ENCODE measurements at regions not wholly inside any gene's neighbourhood (a gene's known extent, or its start where the extent isn't known, plus 50 kb on each side); places are given as distances from the start of the nearest gene placed in this dataset.

DNA sequence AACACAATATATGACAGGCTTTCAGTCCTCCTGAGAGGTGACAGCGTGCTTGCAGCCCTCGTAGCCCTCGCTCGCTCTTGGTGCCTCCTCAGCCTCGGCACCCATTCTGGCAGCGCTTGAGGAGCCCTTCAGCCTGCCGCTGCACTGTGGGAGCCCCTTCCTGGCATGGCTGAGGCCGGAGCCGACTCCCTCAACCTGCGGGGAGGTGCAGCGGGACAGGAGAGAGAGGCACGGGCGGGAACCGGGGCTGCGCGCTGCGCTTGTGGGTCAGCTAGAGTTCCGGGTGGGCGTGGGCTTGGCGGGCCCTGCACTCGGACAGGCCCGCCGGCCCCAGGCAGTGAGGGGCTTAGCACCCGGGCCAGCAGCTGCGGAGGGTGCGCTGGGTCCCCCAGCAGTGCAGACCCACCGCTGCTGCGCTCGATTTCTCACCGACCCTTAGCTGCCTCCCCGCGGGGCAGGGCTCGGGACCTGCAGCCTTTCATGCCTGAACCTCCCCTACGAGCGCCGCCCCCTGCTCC, 60.4 kb upstream of the HRH1 start:
- TF ChIP-seq, protein P1, sequence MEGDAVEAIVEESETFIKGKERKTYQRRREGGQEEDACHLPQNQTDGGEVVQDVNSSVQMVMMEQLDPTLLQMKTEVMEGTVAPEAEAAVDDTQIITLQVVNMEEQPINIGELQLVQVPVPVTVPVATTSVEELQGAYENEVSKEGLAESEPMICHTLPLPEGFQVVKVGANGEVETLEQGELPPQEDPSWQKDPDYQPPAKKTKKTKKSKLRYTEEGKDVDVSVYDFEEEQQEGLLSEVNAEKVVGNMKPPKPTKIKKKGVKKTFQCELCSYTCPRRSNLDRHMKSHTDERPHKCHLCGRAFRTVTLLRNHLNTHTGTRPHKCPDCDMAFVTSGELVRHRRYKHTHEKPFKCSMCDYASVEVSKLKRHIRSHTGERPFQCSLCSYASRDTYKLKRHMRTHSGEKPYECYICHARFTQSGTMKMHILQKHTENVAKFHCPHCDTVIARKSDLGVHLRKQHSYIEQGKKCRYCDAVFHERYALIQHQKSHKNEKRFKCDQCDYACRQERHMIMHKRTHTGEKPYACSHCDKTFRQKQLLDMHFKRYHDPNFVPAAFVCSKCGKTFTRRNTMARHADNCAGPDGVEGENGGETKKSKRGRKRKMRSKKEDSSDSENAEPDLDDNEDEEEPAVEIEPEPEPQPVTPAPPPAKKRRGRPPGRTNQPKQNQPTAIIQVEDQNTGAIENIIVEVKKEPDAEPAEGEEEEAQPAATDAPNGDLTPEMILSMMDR (IDR thresholded peaks at IDR 0.05; ENCODE audit: low read depth, low read length): no peak
- no peak for TF ChIP-seq EZH2phosphoT487 (IDR thresholded peaks at IDR 0.05; ENCODE audit: low read depth)

Data from OCI-LY3 (cell line).